ENCODE measurements at regions not wholly inside any gene's neighbourhood (a gene's known extent, or its start where the extent isn't known, plus 50 kb on each side); places are given as distances from the start of the nearest gene placed in this dataset.

DNA sequence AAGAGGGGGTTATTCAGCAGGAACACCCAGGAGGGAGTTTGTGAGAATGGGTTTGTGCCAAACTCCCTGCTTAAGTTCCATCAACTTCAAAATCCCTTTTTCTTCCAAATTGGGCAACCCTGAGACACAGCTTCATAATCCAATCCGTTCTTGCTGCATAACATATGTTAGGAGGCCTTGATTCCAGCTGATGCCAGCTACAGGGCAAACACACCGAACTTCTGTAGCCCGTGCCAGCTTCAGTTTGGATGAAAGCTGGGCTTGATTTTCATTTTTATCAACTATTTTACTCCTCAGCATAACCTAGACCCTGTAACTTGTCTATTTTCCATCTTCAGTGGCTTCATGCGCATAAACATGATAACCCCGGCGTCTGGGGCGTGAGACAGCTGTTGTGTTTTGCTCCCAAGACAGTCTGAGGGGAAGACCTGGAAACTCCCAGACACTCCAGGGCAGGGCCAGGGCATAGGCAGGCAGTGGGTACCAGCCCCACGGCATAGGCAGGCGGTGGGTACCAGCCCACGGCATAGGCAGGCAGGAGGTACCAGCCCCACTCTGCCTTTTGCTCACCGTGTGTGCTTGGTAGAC, 220.4 kb downstream of the C16orf95 start:
- Mint-ChIP-seq H3K27ac (no peak overlapping the region), H3K4me1 (ENCODE audit: low read depth) (no peaks in the 10 kb centered on the region), H3K27me3 (ENCODE audit: low read depth) (peaks cover 2% of the 10 kb centered on the region), H3K36me3 (ENCODE audit: low read depth) (no peaks in the 10 kb centered on the region), H3K9me3 (ENCODE audit: insufficient read depth) (no peaks in the 10 kb centered on the region), H3K4me3 (no peak overlapping the region)
- no peak for ATAC-seq
- ChIA-PET CTCF (no interaction called here), POLR2A (no interaction called here)
- DNase-seq, result no peak

DNA sequence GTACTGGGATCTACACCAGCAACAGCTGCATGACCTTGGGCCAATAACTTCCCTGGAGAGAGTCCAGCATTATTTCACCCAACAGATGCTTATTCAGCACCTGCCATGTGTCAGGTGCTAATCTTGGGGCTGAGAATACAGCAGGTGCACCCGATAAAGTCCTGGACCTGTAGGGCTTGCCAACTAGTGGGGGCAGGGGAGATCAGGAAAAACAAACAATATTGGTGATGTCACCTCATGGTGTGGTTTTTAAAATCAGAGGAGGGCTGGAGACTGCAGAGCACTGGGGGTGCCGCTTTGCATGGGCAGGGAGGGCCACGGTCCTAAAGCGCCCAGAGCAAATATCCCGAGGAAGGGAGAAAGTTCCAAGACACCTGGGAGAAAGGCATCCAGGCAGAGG, 218.8 kb downstream of the C16orf95 start:
- no peak overlapping the region for H3K27ac Mint-ChIP-seq
- no peak overlapping the region for H3K4me3 Mint-ChIP-seq
- ChIA-PET CTCF (no interaction called here), POLR2A (no interaction called here)
- no peaks in the 10 kb centered on the region for H3K9me3 Mint-ChIP-seq (ENCODE audit: insufficient read depth)
- H3K27me3 Mint-ChIP-seq (ENCODE audit: low read depth), result peaks cover 2% of the 10 kb centered on the region
- ATAC-seq (no peak), DNase-seq (no peak)
- no peaks in the 10 kb centered on the region for H3K36me3 Mint-ChIP-seq (ENCODE audit: low read depth)
- no peaks in the 10 kb centered on the region for H3K4me1 Mint-ChIP-seq (ENCODE audit: low read depth)

DNA sequence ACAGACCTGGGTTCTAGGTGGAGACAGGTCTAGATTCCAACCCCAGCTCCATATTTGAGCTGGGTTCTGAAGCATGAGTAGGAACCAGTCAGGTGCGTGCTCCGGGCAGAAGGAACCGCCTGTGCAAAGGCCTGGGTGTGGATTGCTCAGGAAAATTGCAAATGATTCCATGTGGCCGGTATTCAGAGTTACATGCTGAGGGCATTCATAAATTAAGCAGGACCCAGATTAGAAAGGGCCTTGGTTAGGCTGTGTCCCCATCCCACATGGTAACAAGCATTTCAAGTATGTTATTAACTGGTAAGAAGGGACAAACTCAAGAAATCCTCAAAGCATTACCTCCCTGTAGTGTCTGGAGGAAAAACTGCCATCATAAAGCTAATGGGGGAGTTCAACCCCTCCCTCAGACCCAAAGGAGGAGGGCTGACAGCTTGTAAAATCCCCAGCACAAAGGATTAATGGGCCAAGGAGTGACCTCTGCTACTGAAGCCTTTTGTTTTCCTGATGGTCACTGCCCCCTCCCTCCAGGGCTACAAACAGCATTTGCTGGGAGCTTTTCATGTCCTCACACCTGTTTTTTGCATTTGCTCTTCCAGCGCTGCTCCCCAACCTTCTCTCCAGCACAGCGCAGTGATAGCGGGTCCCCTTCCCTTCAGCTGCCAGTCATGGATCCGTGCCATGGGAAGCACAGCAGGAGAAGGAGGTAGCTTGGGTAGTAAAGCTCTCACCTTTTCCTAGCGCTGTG, 218.0 kb downstream of the C16orf95 start:
- no peak overlapping the region for H3K4me3 Mint-ChIP-seq
- ChIA-PET CTCF (no interaction called here), POLR2A (no interaction called here)
- peaks cover 4% of the 10 kb centered on the region for H3K27me3 Mint-ChIP-seq (ENCODE audit: low read depth)
- no peaks in the 10 kb centered on the region for H3K36me3 Mint-ChIP-seq (ENCODE audit: low read depth)
- DNase-seq (no peak), ATAC-seq (no peak)
- H3K4me1 Mint-ChIP-seq (ENCODE audit: low read depth), result no peaks in the 10 kb centered on the region
- H3K27ac Mint-ChIP-seq, result no peak overlapping the region
- H3K9me3 Mint-ChIP-seq (ENCODE audit: insufficient read depth), result no peaks in the 10 kb centered on the region

DNA sequence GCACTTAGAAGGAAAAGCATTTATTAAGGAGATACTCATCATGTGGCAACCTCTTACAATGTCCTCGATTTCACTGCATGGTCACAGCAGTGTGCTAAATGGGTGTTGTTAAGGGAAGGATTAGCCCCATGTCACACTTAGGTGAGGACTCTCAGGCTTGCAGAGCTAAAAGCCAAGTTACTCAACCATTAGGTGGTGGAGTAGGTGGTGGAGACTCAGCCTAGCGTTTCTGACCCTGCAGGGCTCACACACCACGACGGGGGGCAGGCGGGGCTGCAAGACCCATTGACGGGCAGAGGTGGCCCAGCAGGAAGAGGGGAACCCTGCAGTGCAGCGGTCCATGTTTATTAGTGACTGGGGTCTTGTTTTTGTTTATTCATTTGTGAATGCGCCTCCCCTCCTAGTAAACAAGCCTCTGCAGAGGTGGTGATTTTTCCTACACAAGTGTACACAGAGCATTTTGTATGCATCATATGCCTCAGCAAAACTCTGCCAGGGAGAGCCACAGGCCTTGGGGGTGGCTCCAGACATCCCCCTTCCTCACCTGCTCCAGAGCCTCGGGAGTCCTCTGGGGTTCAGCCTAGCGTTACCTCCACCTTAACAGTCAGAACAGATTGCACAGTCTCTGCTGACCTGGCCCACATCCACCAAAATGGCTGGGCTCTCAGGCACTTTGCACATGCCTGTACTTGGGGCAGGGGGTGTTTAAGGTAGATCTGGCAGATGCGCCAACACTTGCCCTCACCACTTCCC, 216.7 kb downstream of the C16orf95 start:
- Mint-ChIP-seq H3K4me1 (ENCODE audit: low read depth) (no peaks in the 10 kb centered on the region), H3K27me3 (ENCODE audit: low read depth) (peaks cover 6% of the 10 kb centered on the region), H3K9me3 (ENCODE audit: insufficient read depth) (no peaks in the 10 kb centered on the region), H3K36me3 (ENCODE audit: low read depth) (no peaks in the 10 kb centered on the region), H3K4me3 (no peak overlapping the region), H3K27ac (no peak overlapping the region)
- CTCF ChIA-PET, result no interaction called here
- ATAC-seq (no peak), DNase-seq (no peak)
- POLR2A ChIA-PET, result no interaction called here

DNA sequence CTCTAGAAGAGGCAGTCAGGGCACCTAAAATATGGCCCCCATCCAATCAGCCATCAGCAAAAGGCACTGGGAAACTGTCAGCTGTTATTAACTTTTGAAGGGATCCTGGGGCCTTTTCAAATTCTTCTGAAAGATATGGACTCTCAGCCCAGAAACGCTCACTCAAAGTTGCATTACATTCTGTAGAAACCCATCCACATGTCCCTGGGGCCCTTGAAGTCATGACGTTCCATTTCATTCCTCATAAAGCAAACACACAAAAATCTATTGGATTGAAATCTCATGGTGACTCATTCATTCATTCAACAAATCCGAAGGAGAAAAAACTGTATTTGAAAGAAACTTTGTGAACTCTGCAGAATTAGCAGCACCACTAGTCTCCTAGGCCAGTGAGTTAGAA, 215.3 kb downstream of the C16orf95 start:
- no peaks in the 10 kb centered on the region for H3K36me3 Mint-ChIP-seq (ENCODE audit: low read depth)
- H3K9me3 Mint-ChIP-seq (ENCODE audit: insufficient read depth), result no peaks in the 10 kb centered on the region
- no peak for ATAC-seq
- POLR2A ChIA-PET, result no interaction called here
- no peak for DNase-seq
- H3K4me3 Mint-ChIP-seq, result no peak overlapping the region
- CTCF ChIA-PET, result no interaction called here
- H3K27me3 Mint-ChIP-seq (ENCODE audit: low read depth), result peaks cover 4% of the 10 kb centered on the region
- no peaks in the 10 kb centered on the region for H3K4me1 Mint-ChIP-seq (ENCODE audit: low read depth)
- H3K27ac Mint-ChIP-seq, result no peak overlapping the region

DNA sequence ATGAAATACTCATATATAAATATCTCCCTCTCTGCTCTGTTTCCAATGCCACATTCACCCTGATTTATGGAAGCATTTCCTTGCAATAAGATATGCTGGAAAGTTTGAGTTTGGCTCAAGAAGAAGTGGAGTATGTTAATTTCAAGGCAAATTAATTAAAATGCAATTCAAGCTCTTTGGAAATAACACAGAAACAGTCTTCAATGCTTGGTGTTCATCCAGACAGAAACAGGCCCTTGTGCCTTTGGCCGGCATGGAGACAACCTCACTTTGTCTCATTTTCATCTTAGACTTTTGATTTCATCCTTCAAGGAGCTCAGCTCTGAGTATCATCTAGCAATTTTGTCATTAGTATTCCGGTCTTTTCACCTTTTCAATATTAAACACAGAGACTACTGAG, 210.0 kb downstream of the C16orf95 start:
- Mint-ChIP-seq H3K27me3 (ENCODE audit: low read depth) (peaks cover 8% of the 10 kb centered on the region), H3K27ac (no peak overlapping the region), H3K36me3 (ENCODE audit: low read depth) (no peaks in the 10 kb centered on the region), H3K9me3 (ENCODE audit: insufficient read depth) (no peaks in the 10 kb centered on the region), H3K4me3 (no peak overlapping the region), H3K4me1 (ENCODE audit: low read depth) (no peaks in the 10 kb centered on the region)
- CTCF ChIA-PET, result no interaction called here
- no peak for DNase-seq
- POLR2A ChIA-PET, result interaction anchor here (0.7 kb wide), 1 partner anchor 219 kb away, joined by 3 read pairs; no protein-coding TSS in a partner anchor
- ATAC-seq, result no peak

DNA sequence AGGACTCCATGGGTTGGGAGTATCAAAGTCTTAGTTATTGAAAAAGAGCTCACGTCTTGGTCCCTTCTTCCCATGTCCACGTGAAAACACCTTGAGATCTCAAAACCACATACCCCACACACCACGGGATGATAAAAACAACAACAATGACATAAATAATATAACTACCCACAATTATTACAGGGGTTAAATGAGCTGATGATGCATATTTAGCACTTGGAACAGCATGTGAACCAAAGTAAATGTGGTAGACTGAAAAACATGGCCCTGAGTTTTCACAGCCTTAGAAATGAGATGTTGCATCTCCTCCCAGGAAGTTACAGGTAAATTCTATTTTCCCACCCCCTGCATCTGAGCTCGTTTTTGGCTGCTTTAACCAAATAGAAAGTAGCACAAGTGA, 208.9 kb downstream of the C16orf95 start:
- Mint-ChIP-seq H3K27me3 (ENCODE audit: low read depth) (peaks cover 8% of the 10 kb centered on the region), H3K4me3 (no peak overlapping the region), H3K36me3 (ENCODE audit: low read depth) (no peaks in the 10 kb centered on the region), H3K27ac (no peak overlapping the region), H3K9me3 (ENCODE audit: insufficient read depth) (no peaks in the 10 kb centered on the region), H3K4me1 (ENCODE audit: low read depth) (no peaks in the 10 kb centered on the region)
- ChIA-PET POLR2A (no interaction called here), CTCF (no interaction called here)
- no peak for DNase-seq
- no peak for ATAC-seq

DNA sequence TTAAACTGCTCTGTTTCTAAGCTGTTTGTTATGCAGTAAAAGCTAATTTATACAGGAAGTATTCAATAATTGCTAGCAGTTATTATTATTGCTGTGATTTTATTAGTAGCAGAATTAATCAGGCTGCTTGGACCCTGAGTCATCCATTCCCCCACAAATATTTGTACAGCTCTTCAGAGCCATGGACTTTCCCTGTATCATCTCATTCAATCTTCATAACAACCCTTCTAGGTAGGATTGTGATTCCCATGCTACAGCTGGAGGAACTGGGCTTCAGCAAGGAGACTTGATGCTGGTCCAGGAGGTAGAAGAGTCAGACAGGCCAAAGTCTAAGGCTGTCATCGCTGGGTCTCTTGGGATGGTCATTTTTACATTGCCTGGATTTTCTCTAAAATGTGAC, 208.3 kb downstream of the C16orf95 start:
- ChIA-PET CTCF (no interaction called here), POLR2A (no interaction called here)
- H3K4me1 Mint-ChIP-seq (ENCODE audit: low read depth), result no peaks in the 10 kb centered on the region
- H3K27me3 Mint-ChIP-seq (ENCODE audit: low read depth), result peaks cover 6% of the 10 kb centered on the region
- no peak overlapping the region for H3K27ac Mint-ChIP-seq
- H3K9me3 Mint-ChIP-seq (ENCODE audit: insufficient read depth), result no peaks in the 10 kb centered on the region
- ATAC-seq (no peak), DNase-seq (no peak)
- H3K36me3 Mint-ChIP-seq (ENCODE audit: low read depth), result no peaks in the 10 kb centered on the region
- H3K4me3 Mint-ChIP-seq, result no peak overlapping the region

DNA sequence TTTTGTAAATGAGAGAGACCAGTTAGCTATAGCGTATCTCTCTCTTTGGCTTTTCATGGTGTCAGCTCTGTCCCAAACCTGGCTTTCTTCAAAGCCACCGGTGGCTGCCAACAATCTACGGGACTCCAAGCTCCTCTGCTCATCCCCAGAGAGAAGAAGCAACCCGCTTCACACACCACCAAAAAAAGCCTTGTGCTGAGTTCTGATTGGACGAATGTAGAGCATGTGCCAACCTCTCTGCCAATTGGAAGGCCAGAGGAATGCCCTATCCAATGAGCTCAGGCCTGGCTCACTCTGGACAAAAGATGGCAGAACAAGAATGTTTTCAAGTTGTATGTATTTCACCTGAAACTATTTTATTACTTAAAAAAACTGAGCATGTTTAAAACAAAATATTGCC, 202.4 kb downstream of the C16orf95 start:
- H3K4me3 Mint-ChIP-seq, result no peak overlapping the region
- H3K27me3 Mint-ChIP-seq (ENCODE audit: low read depth), result peaks cover 16% of the 10 kb centered on the region
- POLR2A ChIA-PET, result no interaction called here
- no peak for ATAC-seq
- DNase-seq, result no peak
- CTCF ChIA-PET, result no interaction called here
- no peaks in the 10 kb centered on the region for H3K4me1 Mint-ChIP-seq (ENCODE audit: low read depth)
- no peaks in the 10 kb centered on the region for H3K9me3 Mint-ChIP-seq (ENCODE audit: insufficient read depth)
- no peaks in the 10 kb centered on the region for H3K36me3 Mint-ChIP-seq (ENCODE audit: low read depth)
- H3K27ac Mint-ChIP-seq, result no peak overlapping the region

DNA sequence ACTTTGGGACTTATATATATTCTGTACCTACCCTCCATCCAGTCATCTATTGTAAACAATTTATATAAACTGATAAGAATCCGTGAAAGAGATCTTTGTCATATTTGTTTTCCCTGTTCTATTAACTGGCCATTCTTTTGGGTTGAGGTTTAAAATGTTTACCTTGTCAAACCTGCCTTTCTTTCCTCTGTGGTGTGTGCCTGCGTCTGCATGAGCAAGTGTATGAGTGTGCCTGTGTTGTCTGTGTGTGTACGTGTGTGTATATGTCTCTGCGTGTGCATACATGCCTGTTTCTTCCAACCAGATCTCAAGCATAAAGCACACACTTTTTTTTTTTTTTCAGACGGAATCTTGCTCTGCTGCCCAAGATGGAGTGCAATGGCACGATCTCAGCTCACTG, 201.5 kb downstream of the C16orf95 start:
- Mint-ChIP-seq H3K36me3 (ENCODE audit: low read depth) (no peaks in the 10 kb centered on the region), H3K27ac (no peak overlapping the region), H3K4me3 (no peak overlapping the region), H3K4me1 (ENCODE audit: low read depth) (no peaks in the 10 kb centered on the region), H3K9me3 (ENCODE audit: insufficient read depth) (no peaks in the 10 kb centered on the region), H3K27me3 (ENCODE audit: low read depth) (peaks cover 16% of the 10 kb centered on the region)
- no peak for ATAC-seq
- ChIA-PET CTCF (no interaction called here), POLR2A (no interaction called here)
- no peak for DNase-seq

DNA sequence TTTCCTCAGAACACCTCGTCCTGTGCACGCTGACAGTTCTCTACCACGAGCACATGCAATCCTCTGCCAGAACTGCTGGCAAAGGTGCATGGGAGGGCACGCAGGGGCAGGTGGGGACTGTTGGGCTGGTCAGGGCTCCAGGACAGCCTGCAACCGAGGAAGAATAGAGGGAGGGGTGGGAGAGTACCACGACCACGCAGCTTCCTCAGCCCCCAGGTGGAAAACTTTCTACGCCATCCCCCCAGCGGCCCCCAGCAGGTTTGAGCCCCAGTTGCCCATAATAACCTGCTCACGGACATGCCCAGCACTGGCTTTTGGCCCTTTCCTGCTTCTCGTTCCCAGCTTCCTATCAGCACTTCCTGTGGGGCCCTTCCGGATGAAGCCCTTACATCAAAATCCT, 199.3 kb downstream of the C16orf95 start:
- no peaks in the 10 kb centered on the region for H3K9me3 Mint-ChIP-seq (ENCODE audit: insufficient read depth)
- peaks cover 16% of the 10 kb centered on the region for H3K27me3 Mint-ChIP-seq (ENCODE audit: low read depth)
- CTCF ChIA-PET, result no interaction called here
- DNase-seq (no peak), ATAC-seq (no peak)
- H3K4me3 Mint-ChIP-seq, result no peak overlapping the region
- POLR2A ChIA-PET, result no interaction called here
- H3K4me1 Mint-ChIP-seq (ENCODE audit: low read depth), result no peaks in the 10 kb centered on the region
- H3K36me3 Mint-ChIP-seq (ENCODE audit: low read depth), result no peaks in the 10 kb centered on the region
- no peak overlapping the region for H3K27ac Mint-ChIP-seq

DNA sequence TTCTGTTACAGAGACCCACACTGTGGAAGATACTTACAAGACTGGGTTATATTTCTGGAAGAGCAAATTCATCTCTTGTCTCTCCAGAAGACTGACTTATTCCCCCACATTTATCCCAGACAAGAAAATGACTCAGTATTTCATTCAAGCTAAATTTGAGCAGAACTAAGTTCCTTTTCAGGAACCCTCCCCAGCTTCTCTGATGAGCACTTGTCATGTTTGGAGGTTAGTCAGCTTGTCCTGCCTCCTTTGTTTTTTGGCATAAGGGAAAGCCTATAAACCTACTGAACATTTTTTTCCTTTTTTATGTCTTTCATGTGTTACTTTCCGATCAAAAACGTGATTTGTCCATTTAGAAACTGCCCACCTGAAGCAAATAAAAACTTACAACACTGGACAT, 198.0 kb downstream of the C16orf95 start:
- Mint-ChIP-seq H3K4me3 (no peak overlapping the region), H3K36me3 (ENCODE audit: low read depth) (no peaks in the 10 kb centered on the region), H3K9me3 (ENCODE audit: insufficient read depth) (no peaks in the 10 kb centered on the region), H3K27ac (no peak overlapping the region), H3K4me1 (ENCODE audit: low read depth) (no peaks in the 10 kb centered on the region), H3K27me3 (ENCODE audit: low read depth) (peaks cover 16% of the 10 kb centered on the region)
- no peak for DNase-seq
- POLR2A ChIA-PET, result no interaction called here
- no peak for ATAC-seq
- CTCF ChIA-PET, result no interaction called here
